Frontal cortex (tissue), 3 donors: ENCODE measurements at regions not wholly inside any gene's neighbourhood (a gene's known extent, or its start where the extent isn't known, plus 50 kb on each side); places are given as distances from the start of the nearest gene placed in this dataset.

Experiments
- DNase-seq, 2 donors: peaks; one replicate each; pipeline ENCODE4 v3.0.0; 2012; ENCODE audit warnings: low spot score in 2 of 2
- FAIRE-seq: peaks from 2 replicates; lab custom pipeline; 2012; peaks lifted over from hg19 to GRCh38; lab: Jason Lieb, UNC
- donor health status: control.
- donor health status: control.
- donor health status: control.

DNA sequence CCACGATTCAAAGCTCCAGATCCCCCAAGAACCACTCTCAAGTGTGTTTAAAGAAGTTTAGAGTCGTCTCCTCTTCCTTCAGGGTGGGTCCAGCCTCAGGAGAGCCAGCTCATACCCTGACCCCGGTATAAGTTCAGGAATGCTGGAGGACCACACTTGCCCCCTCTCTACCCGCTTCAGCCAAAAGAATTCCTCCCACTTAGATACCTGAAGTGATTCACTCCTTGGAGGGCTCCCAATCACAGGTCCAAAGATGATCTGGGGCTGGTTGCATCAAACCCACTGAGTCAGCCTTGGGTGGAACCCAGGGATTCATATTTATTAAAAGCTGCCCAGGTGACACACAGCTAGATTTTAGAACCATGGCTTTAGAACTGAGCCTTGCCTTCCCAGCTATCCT is 133.5 kb upstream of the PARP11 start:
- FAIRE-seq (no peak), DNase-seq (no peak)

DNA sequence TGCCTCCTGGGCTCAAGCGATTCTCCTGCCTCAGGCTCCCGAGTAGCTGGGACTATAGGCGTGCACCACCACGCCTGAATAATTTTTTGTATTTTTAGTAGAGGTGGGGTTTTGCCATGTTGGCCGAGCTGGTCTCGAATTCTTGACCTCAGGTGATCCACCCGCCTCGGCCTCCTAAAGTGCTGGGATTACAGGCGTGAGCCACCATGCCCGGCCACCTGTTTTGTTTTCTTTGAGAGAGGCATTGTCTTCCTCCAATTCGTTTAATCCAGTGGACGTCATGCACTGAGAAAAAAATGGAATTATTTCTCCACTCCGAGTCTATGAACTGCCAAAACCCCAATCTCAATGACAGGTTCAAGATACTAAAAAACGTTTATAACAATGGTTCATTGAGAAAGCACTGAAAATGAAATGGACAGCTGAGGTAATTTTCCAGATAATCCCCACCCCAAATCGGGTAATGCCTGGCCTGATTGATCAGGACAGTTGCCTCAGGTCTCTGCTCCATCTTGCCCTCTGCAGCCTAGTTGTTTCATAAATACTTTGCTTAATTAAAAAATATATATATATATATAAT is 132.7 kb upstream of the PARP11 start:
- no peak for FAIRE-seq
- no peak for DNase-seq

DNA sequence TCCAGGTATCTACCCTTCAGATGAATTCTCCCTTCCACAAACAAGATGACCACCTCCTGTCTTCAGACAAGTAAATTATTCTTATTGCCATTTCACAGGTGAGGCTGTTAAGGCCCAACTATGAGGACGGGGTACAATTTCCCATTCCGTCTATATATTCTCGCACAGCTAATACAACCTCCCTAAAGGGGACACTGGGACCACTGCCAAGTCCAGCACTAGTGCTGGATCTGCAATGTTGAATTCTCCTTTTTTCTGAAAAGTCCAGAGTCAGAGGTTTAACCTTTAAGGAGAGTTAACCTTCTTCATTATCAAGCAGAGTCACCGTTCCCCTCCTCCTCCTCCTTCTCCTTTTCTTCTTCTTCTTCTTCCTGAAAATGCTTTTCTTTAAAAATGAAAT is 130.4 kb upstream of the PARP11 start:
- DNase-seq: no peak
- FAIRE-seq: no peak

DNA sequence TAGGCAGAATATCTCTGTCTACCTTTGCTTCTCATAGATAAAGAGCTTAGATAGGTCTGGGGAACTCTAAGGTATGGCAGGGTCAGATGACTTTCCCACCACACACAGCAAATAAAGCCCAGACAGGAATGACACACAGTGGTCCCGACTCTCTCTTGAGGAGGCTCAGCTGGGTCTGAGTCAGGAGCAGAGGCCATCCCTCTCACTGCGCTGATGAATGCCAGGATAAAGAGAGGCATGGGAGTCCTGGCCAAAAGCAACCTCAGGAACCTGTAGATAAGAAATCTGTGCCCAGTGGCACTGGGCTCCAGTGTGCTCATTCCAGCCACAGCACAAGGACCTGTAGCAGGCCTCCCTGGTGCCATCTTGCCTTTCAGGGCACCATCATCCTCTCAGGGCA is 129.4 kb upstream of the PARP11 start:
- DNase-seq (no peak), FAIRE-seq (no peak)

DNA sequence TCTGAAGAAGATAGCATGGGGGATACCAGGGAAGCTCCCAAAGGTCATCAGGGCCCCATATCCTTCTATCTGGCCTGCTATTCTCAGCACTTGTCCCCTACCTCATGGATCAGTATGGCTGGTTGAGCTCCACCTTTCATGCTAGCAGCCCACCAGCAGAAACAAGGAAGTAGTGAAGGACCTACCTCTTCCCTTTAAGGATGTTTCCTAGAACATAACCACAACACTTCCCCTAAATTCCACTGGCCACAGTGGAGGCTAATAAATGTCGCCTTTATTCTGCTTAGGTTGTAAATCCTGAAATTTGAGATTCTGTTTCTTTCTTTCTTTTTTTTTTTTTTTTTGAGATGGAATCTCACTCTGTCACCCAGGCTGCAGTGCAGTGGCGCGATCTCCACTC is 128.6 kb upstream of the PARP11 start:
- FAIRE-seq (no peak), DNase-seq (no peak)

DNA sequence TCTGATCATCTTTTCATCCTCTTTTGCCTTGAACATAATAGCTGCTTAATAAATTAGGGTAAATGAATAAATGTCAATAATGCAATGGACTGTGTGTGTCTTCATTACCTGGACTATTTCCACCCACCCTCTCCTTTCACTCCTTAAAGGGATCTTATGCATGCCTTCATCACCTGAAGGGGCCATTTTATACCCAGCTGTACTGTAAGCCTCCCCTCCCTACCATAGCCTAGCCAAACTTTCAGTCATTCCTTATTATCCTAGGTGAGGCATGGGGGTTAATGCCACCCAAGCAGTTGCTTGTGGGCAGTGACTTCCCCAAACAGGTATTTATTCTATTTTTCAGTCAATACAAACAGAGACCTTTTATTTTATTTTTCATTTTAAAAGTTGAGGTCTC is 127.8 kb upstream of the PARP11 start:
- FAIRE-seq (no peak), DNase-seq (no peak)

DNA sequence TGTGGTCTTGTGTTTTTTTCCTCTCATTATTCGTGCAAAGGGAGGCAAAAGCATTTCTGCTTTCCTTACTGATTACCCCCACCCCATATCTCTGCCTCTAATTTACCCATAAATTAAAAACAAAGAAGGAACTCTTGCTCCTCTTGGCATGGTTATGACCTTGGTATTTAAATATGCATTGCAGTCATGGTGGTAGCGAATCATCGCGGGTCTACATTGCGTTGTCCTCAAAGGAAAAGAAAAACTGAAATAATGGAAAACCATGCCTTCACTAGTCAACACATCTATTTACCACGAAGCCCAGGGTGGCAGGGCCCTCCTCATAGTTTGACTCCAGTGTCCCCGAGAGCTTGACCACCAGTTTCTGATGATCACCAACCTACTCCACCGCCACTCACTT is 126.7 kb upstream of the PARP11 start:
- DNase-seq: no peak
- no peak for FAIRE-seq

DNA sequence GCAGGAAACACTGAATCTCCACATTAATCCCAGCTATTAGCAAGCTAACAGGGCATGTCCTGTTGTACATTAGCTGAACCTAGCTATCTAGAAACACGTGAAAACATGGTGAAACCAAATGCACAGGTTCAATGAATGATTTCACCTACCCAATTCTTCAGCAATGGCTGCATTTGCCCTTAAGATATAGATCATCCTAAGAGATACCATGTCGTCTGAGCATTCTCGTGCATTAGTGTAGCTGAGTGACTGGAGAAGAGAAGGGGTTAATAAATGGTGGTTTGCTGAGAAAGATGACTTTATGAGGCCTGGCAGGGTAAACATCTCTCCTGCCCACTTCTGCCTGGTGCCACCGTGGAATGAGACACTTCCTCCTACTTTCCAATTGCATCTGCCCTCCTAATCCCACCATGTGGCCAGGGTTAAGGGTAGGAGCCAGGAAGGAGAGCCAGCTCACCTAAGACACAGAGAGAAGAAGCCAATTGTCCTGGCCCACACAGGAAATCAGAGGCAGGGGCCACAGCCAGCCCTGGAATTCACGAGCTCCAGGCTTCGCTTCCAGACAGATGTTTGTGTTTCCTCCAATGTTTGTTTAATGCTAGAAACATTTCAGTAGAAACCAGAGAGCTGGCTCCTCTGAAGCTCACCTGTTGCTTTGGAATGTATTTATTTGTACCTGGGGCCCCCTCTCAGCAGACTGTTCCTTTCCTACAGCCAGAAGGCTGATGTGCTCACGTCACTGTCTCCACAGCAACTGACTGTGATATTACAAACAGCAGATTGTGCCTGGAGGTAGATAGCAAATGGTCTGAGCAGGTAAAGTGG is 126.0 kb upstream of the PARP11 start:
- FAIRE-seq (no peak), DNase-seq (no peak)

DNA sequence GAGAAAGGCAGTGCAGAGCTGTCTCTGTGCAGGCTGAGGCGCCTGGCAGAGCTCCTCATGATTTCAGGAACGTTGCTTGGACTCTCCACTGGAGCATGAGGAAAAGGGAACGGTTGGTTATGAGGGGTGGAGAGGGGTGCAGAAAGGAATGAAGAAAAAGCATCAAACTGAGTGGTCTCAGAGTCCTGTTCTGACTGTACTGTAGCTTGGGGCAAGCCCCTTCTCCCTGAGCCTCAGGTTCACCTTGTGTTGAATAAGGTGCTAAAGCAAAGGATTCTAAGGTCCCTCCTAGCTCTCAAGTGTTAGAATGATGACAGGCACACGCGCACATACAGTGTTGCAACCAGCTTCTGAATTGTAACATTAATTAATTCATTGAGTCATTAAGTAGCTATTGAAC is 125.2 kb upstream of the PARP11 start:
- FAIRE-seq: no peak
- DNase-seq: no peak

DNA sequence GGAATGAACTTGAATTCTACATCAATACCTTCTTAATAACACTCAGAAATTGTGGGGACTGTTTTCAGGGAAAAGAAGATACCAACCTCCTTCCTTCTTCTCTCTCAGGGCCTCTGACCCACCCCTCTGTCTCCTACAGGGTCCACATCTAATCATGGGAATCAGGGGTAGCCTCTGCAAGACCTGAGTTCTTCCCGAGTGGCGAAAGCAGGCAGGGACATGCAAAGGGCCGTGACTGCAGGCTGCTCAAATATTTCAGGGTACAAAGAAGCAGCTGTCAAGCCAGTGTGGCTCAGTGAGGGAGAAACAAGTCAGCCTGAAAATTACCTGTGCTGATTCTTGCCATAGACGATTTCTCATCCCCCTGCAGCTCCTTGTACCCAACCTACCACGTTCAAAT is 123.1 kb upstream of the PARP11 start:
- no peak for FAIRE-seq
- DNase-seq: no peak

DNA sequence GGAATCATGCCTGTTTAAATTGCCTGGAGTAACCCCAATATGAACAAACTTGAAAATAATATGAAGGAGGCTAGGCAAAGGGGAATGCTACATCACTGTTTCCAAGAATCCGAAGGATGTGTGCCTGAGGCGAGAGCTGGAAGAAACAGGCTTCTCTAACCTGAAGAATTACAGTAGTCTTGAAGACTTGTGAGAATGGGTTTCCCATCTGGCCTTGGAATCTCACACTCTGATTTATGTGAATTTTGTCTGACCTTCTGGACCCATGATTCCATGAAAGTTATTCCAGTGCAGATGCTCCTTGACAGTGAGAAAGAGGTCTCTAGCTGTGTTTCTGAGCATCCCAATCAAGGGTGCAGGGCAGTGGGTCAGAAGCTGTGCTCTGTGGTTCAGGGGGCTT is 122.1 kb upstream of the PARP11 start:
- DNase-seq (no peak), FAIRE-seq (no peak)

DNA sequence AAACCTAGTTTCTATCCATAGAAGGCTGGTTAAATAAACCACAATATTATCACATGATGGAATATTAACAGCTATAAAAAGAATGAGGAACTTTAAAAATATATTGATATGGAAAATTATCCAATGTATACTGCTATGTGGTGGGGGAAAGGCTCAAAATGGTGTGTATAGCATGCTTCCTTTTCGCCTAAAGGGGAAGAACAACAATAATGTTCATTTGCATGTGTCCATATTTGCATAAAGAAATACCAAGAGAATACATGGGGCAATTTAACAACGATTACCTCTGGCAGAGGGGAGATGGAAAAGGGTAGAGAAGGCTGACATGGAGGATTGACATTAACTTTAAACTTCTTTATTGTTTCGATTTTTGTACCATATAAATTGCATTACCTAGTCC is 121.3 kb upstream of the PARP11 start:
- no peak for DNase-seq
- FAIRE-seq: no peak

DNA sequence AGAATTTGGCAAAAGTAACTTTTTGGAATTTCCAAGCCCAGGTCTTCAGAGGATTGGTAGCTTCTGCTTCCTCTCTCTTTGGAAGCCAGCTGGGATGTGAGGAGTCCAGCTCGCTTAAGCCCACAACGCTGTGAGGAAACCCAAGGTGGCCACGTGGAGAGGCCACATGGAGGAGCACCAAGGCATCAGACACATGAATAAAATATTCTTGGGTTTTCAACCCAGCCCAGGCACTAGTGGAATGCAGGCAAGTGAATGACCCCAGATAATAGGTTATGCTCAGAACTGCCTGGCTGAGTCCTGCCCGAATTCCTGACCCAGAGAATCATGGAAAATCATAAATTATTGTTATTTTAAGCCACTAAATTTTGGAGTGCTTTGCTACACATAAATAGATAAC is 119.7 kb upstream of the PARP11 start:
- DNase-seq (no peak), FAIRE-seq (no peak)

DNA sequence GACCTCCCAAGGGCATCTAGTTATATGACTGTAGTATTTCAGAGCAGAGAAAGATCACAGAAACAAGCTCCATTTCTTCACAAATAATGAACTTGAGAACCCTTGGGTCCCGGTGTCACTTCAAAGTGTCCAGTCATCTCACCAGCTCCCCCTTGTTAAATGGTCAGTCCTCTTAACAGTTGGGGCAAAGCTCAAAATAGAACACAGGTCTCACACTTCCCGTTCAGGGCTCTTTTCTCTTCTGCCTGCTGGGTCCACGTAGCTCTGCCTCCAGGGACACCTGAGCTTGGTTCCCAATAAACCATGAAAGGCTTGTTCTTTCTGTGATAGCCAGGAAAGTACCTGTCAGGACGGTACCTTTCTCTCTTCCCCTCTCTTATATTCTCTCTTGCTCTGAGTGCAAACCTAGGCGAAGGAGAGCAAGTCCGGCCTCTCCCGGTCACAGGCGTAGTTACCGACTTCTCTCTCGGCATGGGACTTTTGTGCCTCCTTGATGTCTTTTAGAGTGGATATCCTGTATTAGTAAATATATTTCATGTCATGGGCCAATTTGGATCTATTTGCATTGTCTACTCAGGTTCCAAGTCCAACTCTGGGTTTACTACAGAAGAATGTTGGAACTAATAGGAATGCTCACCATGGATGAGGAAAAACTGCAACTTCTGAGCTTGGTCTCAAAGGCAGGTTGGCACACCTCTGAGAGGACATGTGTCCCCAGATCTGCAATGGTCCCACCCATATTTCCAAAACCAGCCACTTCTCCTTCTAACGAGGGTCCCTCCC is 118.8 kb upstream of the PARP11 start:
- FAIRE-seq: no peak
- no peak for DNase-seq

DNA sequence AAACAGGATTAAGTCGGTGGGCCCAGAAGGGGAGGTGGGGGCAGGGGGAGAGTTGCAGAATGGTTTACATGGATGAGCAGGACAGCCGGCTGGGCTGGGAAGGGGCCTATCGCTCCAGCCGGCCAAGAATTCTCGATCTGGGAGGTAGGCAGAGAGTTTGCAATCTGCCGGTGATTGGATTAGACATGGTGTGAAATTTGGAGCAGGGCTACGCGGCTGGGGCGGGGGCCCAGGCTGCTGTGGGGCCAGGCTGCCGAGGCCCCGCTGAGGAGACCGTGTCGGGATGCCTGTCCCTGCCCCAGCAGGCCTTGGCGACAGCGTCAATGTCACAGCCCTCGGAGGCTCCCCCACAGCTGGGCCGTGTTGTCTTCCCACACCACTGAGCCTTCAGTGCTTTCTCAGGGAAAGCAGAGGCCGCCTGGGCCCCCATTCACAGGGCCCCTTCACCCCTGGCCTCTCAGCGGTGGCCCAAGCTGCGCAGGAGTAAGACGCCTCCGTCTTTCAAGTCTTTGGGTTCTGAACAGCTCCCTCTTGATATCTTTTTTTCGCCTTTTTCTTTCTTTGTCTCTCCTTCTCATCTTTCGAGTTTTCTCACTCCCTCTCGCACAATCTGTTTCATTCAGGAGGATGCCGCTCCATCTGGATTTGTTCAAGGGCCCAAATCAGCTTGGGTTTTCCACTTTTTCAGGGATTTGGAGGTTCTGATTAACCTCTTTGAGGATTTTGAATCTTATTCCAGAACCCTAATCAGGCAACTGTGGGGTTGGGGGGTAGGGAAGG is 117.5 kb upstream of the PARP11 start:
- FAIRE-seq (no peak), DNase-seq (no peak)

DNA sequence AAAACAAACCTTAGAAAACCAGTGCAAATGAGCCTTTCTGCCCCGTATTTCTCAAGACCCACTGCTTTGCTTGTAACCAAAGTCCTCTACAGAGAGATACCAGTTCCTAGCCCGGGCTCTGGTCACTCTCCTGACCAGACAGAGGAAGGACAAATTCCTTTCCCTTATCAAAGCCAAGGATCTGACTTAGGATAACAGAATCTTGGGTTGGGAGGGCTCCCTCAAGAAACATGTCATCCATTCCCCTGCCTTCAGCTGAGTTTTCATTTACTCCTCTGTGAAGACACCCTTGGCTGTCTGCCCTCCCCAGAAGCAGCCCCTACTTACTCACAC is 116.0 kb upstream of the PARP11 start:
- FAIRE-seq: no peak
- DNase-seq: no peak

DNA sequence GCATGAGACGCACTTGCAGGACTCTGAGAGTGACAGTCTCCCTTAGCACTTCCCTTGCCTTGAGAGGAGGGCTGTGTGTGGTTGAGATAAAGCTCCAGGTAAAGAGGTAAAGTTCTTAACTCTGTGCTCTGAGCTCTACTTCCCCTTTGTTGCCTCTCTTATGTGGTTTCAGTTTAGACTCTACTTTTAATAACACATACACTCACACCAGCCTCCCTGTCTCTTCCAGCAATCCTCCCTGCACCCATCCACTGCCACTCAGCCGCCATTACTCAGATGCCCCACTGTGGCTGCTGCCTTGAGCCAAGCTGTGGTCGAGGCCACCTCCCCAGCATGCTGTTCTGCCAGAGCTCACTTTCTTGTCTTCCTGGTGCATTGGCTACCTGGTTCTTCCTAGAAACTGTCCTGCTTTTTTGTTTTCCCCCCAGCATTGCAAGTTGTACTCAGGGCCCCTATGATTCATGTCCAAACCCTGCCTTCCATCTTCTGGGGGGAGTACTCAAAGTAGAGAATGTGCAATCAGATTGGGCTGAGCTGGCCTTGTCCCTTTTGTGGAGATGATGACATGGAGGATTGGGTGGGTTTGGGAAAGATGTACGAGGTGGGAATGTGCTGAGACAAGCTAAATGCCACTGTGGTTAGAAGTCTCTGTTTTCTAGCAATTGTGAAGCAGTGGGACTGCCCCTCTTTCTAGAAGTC is 115.5 kb upstream of the PARP11 start:
- FAIRE-seq: no peak
- no peak for DNase-seq

DNA sequence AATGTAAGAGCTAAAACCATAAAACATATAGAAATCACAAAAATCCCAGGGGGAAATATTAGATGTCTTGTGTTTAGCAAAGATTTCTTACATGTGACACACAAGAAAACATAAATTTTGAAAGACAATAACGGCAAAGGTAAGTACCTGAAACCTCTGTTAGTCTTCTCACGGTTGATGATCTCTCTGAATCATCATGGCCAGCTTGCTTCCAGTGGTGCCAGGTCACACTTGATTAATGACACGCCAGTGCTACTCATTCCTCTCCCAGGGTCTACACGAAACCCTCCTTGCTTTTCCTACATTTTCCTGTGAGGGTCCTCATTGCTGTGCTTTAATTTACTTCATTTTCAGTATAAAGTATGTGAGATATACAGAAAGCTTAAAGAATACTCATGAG is 114.4 kb upstream of the PARP11 start:
- DNase-seq (no peak), FAIRE-seq (no peak)

DNA sequence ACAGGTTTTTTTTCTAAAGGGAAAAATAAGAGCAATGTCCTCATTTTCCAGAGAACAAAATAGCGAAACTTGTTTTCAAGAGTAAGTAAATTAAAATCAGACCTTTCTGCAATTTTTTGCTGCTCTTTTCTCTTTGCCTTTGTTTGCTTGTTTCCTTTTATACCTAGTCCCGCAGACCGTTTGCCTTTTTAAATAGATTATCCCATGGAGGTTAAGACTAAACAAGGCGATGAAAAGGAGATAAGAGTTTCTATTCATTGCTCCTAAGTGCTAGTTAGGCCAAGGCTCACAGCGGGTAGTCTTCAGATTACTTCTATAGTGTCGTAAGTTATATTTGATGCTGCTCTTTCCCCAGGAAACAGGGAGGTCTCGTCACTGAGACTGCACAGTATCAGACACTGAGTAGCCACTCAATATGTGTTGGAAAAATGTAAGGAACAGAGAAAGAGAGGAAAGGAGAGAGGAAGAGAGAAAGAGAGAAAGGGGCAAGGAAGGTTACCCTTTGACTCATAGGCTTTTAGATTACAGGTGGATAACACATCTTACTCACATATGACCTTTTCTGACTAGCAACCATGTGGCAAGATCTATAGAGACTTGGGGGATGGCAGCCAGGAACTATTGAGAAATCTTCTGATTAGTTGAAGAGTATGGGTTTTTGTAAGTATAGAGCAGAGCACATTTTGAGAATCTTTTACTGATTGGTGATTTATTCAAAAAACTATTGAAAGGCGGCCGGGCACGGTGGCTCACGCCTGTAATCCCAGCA is 107.5 kb upstream of the PARP11 start:
- FAIRE-seq: no peak
- DNase-seq: no peak
